Body of pancreas (tissue), 4 donors: ENCODE measurements at regions not wholly inside any gene's neighbourhood (a gene's known extent, or its start where the extent isn't known, plus 50 kb on each side); places are given as distances from the start of the nearest gene placed in this dataset.

Source experiments
- CTCF ChIP-seq, 7 experiments: fragments of 450-650 bp in 4 of 7; fragments of 200-600 bp in 3 of 7; sonication (generic) in 3 of 7; IDR thresholded peaks; one replicate each; pipeline ENCODE4 v1.5.1; 2016 to 2019; ENCODE audit warnings: antibody characterized with exemption in 7 of 7
- POLR2A ChIP-seq, 3 donors: fragments of 450-650 bp; IDR thresholded peaks; one replicate each; pipeline ENCODE4 v1.6.1; 2016; ENCODE audit warnings: antibody characterized with exemption in 3 of 3, mild to moderate bottlenecking in 2 of 3

DNA sequence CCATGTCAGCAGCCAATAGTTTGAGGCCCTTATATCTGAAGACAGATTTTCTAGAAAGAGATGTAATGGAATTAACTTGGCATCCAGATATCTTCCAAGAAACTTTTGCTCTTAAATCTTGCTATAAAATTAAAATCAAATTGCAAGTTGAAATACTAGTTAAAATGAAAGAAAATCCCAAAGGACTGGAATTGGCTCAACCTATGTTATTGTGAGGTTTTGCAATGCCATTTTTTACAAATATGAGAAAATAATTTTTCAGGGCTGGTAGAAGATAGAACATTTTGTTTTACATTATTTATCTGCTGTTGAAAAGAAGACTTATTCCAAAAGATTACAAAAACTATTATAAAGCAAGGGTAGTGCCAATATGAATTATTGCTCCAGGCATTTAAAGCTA, 92.2 kb upstream of the AGTR1 start:
- TF ChIP-seq CTCF (IDR thresholded peaks at IDR 0.05) (no peak), POLR2A (IDR thresholded peaks at IDR 0.05) (no peak)
